ENCODE measurements at regions not wholly inside any gene's neighbourhood (a gene's known extent, or its start where the extent isn't known, plus 50 kb on each side); places are given as distances from the start of the nearest gene placed in this dataset.

DNA sequence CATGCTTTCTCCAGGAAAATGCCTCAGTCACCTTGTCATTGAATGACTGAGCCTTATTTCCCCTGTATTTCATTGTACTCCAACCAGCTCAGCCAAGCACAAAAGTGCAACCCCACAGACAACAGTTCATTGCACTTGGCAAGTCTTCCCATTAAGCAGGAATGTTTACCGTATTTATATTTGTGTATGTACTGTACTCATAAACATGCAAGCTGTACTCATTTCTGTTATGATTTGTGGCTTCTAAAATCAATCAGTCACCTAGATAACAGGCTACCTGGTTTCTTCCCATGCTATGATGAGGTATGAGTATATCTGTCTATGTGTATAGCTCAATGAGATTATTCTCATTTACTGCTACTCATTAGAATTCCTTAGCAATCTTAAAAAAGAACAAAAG, 505.5 kb upstream of the FAM98A start:
- Histone ChIP-seq H3K27ac (ENCODE audit: low read depth in 1 of 2, low read length in 2 of 2) (no peak overlapping the region), H3K4me1 (ENCODE audit: control insufficient read depth in 1 of 2, insufficient read depth in 2 of 2, low read length in 2 of 2) (no peaks in the 10 kb centered on the region), H3K36me3 (ENCODE audit: control insufficient read depth in 1 of 2, insufficient read depth in 2 of 2, low read length in 1 of 2) (no peaks in the 10 kb centered on the region), H3K27me3 (ENCODE audit: control insufficient read depth in 1 of 2, insufficient read depth in 2 of 2, low read length in 1 of 2) (no peaks in the 10 kb centered on the region), H3K4me3 (ENCODE audit: low read length in 2 of 2) (no peak overlapping the region), H3K9me3 (ENCODE audit: control insufficient read depth, low read length) (no peaks in the 10 kb centered on the region)
- intact Hi-C loops (cut with DNase I): no loop called here
- DNase-seq (no peak), ATAC-seq (ENCODE audit: low FRiP score) (no peak)
- 76% methylated on average over 1 of the region's 1 CpG for WGBS, 2 donors

DNA sequence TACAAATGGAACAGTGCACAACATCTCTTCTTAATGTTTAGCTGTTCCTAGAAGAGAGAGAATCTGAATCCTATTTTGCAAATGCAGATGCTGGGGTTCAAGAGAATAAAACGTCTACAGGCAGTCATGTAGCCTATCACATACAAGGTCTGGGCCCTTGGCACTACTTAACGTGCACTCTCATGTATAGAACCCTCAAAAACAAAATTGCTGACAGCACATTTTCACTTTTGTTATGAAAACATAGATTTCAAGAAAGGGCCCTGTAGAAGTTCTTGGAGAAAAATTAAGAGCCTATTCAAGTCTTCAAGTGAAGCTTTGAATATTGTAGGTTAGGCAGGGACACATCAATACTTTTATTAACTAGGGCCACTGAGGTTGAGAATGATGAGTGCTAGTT, 504.3 kb upstream of the FAM98A start:
- intact Hi-C loops (cut with DNase I): no loop called here
- WGBS, 2 donors: 46 to 52% methylated on average over 2 of the region's 2 CpGs
- Histone ChIP-seq H3K27ac (ENCODE audit: low read depth in 1 of 2, low read length in 2 of 2) (no peak overlapping the region), H3K36me3 (ENCODE audit: control insufficient read depth in 1 of 2, insufficient read depth in 2 of 2, low read length in 1 of 2) (no peaks in the 10 kb centered on the region), H3K9me3 (ENCODE audit: control insufficient read depth, low read length) (no peaks in the 10 kb centered on the region), H3K27me3 (ENCODE audit: control insufficient read depth in 1 of 2, insufficient read depth in 2 of 2, low read length in 1 of 2) (no peaks in the 10 kb centered on the region), H3K4me3 (ENCODE audit: low read length in 2 of 2) (no peak overlapping the region), H3K4me1 (ENCODE audit: control insufficient read depth in 1 of 2, insufficient read depth in 2 of 2, low read length in 2 of 2) (no peaks in the 10 kb centered on the region)
- DNase-seq (no peak), ATAC-seq (ENCODE audit: low FRiP score) (no peak)

DNA sequence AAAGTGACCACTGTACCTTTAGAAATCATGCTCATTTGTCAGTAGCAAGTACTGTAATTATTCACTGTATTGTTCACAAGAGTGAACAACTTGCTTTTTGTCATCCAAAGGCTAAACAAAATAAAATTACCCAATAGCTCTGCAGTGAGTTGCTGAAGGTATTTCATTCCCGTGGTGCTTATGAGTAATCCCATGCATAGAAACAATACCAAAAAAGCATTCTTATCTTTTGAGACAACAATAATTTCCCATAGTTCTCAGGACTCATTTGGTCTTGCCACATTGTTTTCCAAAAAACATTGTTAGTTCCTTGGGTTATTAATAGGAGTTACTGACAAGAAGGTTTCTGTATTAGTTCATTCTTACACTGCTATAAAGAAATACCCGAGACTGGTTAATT, 503.2 kb upstream of the FAM98A start:
- no peaks in the 10 kb centered on the region for H3K36me3 ChIP-seq (ENCODE audit: control insufficient read depth in 1 of 2, insufficient read depth in 2 of 2, low read length in 1 of 2)
- no peaks in the 10 kb centered on the region for H3K27me3 ChIP-seq (ENCODE audit: control insufficient read depth in 1 of 2, insufficient read depth in 2 of 2, low read length in 1 of 2)
- no peak for DNase-seq
- intact Hi-C loops (cut with DNase I): no loop called here
- H3K4me3 ChIP-seq (ENCODE audit: low read length in 2 of 2): no peak overlapping the region
- H3K4me1 ChIP-seq (ENCODE audit: control insufficient read depth in 1 of 2, insufficient read depth in 2 of 2, low read length in 2 of 2): no peaks in the 10 kb centered on the region
- no peaks in the 10 kb centered on the region for H3K9me3 ChIP-seq (ENCODE audit: control insufficient read depth, low read length)
- no peak for ATAC-seq (ENCODE audit: low FRiP score)
- H3K27ac ChIP-seq (ENCODE audit: low read depth in 1 of 2, low read length in 2 of 2): no peak overlapping the region
- WGBS, 2 donors: 33 to 40% methylated on average over 2 of the region's 2 CpGs

DNA sequence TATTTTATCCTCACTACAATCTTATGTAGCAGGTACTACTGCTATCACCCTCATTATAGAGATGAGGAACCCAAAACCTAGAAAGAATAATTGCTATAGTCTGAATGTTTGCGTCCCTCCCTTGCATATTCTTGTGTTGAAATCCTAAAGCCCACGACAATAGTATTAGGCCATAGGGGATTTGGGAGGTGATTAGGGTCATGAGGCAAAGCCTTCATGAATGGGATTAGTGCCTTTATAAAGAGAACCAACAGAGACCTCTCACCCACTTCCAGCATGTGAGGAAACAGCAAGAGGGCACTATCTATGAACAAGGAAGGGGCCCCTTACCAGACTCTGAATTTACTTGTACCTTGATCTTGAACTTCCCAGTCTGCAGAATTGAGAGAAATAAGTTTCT, 500.3 kb upstream of the FAM98A start:
- 87 to 90% methylated on average over 2 of the region's 2 CpGs for WGBS, 2 donors

DNA sequence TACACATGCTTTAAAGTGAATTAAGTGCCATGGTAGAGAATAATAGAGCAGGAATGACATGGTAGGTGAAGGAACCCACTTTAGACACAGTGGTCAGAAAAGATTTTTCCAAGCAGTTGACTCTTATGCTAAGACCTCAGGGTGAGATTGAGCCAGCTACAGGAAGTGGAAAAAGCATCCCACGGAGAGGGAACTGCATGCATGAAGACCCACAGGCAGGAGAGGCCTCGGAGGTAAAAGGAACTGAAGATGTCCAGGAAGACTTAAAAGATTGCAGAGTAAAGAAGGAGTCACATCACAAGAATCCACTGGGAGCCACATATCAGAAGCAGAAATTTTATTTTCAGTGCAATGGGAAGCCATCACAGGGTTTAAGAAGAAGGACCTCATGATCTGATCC, 499.2 kb upstream of the FAM98A start:
- 47 to 62% methylated on average over 2 of the region's 2 CpGs for WGBS, 2 donors
- intact Hi-C loops (cut with DNase I): no loop called here
- no peaks in the 10 kb centered on the region for H3K27me3 ChIP-seq (ENCODE audit: control insufficient read depth in 1 of 2, insufficient read depth in 2 of 2, low read length in 1 of 2)
- no peak for ATAC-seq (ENCODE audit: low FRiP score)
- no peak overlapping the region for H3K4me3 ChIP-seq (ENCODE audit: low read length in 2 of 2)
- no peaks in the 10 kb centered on the region for H3K36me3 ChIP-seq (ENCODE audit: control insufficient read depth in 1 of 2, insufficient read depth in 2 of 2, low read length in 1 of 2)
- DNase-seq: no peak
- no peaks in the 10 kb centered on the region for H3K4me1 ChIP-seq (ENCODE audit: control insufficient read depth in 1 of 2, insufficient read depth in 2 of 2, low read length in 2 of 2)
- no peaks in the 10 kb centered on the region for H3K9me3 ChIP-seq (ENCODE audit: control insufficient read depth, low read length)
- no peak overlapping the region for H3K27ac ChIP-seq (ENCODE audit: low read depth in 1 of 2, low read length in 2 of 2)

More for the DNA sequence above, 500.3 kb upstream of the FAM98A start:
- no peak for ATAC-seq (ENCODE audit: low FRiP score)
- H3K4me1 ChIP-seq (ENCODE audit: control insufficient read depth in 1 of 2, insufficient read depth in 2 of 2, low read length in 2 of 2): no peaks in the 10 kb centered on the region
- H3K27me3 ChIP-seq (ENCODE audit: control insufficient read depth in 1 of 2, insufficient read depth in 2 of 2, low read length in 1 of 2): no peaks in the 10 kb centered on the region
- no peak overlapping the region for H3K4me3 ChIP-seq (ENCODE audit: low read length in 2 of 2)
- intact Hi-C loops (cut with DNase I): no loop called here
- DNase-seq: no peak
- H3K27ac ChIP-seq (ENCODE audit: low read depth in 1 of 2, low read length in 2 of 2): no peak overlapping the region
- H3K36me3 ChIP-seq (ENCODE audit: control insufficient read depth in 1 of 2, insufficient read depth in 2 of 2, low read length in 1 of 2): no peaks in the 10 kb centered on the region
- H3K9me3 ChIP-seq (ENCODE audit: control insufficient read depth, low read length): no peaks in the 10 kb centered on the region

DNA sequence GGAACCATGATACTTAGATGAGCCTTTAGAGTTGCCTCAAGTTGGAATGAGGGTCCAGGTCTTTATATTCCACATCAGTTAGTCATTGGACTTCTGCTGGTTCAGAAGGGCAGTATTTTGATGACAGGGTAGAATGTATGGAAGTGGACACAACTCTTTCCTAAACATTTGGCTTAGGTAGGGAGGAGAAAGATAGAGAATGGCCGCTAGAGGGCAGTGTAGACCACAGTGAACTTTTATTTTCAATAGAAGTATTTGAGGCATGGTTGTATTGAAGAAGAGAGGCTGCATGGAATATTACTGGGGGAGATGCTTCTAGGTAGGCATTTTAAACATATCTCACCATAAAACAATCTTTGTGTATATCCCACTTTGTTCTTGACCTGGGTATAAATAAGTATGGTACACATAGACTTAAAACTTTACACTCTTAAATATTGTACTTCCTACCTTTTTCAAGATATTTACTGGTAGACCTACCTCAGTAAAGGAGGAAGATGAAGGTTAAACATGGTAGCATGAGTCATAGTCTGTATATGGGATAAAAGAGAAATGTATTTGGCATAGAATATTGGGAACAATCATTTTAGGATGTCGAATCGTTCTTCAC, 497.6 kb upstream of the FAM98A start:
- DNase-seq: no peak
- Histone ChIP-seq H3K4me1 (ENCODE audit: control insufficient read depth in 1 of 2, insufficient read depth in 2 of 2, low read length in 2 of 2) (no peaks in the 10 kb centered on the region), H3K4me3 (ENCODE audit: low read length in 2 of 2) (no peak overlapping the region), H3K36me3 (ENCODE audit: control insufficient read depth in 1 of 2, insufficient read depth in 2 of 2, low read length in 1 of 2) (no peaks in the 10 kb centered on the region), H3K9me3 (ENCODE audit: control insufficient read depth, low read length) (no peaks in the 10 kb centered on the region), H3K27me3 (ENCODE audit: control insufficient read depth in 1 of 2, insufficient read depth in 2 of 2, low read length in 1 of 2) (no peaks in the 10 kb centered on the region), H3K27ac (ENCODE audit: low read depth in 1 of 2, low read length in 2 of 2) (no peak overlapping the region)
- 64% methylated on average over 3 of the region's 3 CpGs for WGBS, 2 donors
- no peak for ATAC-seq (ENCODE audit: low FRiP score)
- intact Hi-C loops (cut with DNase I): no loop called here

DNA sequence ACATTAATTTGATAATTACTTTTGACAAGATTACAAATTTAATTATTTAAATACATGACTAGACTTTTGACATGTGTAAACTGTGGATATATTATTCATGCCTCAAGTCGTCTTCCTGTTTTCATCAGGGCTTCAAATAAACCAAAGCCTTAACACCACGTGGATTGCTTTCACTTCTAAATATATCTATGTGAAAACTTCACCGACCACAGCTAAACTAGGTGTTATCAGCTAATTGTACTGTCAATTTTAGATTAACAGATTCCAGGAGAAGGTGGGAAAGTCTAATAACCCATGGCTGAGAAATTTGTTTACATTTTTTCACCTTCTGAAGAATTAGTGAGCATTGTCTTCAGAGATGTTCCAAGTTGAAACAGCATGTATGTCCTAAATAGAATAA, 494.7 kb upstream of the FAM98A start:
- Histone ChIP-seq H3K4me3 (ENCODE audit: low read length in 2 of 2) (no peak overlapping the region), H3K27ac (ENCODE audit: low read depth in 1 of 2, low read length in 2 of 2) (no peak overlapping the region), H3K9me3 (ENCODE audit: control insufficient read depth, low read length) (peaks cover 2% of the 10 kb centered on the region), H3K27me3 (ENCODE audit: control insufficient read depth in 1 of 2, insufficient read depth in 2 of 2, low read length in 1 of 2) (no peaks in the 10 kb centered on the region), H3K4me1 (ENCODE audit: control insufficient read depth in 1 of 2, insufficient read depth in 2 of 2, low read length in 2 of 2) (no peaks in the 10 kb centered on the region), H3K36me3 (ENCODE audit: control insufficient read depth in 1 of 2, insufficient read depth in 2 of 2, low read length in 1 of 2) (no peaks in the 10 kb centered on the region)
- intact Hi-C loops (cut with DNase I): no loop called here
- 8% methylated on average over 3 of the region's 3 CpGs for WGBS, 2 donors
- no peak for ATAC-seq (ENCODE audit: low FRiP score)
- no peak for DNase-seq

DNA sequence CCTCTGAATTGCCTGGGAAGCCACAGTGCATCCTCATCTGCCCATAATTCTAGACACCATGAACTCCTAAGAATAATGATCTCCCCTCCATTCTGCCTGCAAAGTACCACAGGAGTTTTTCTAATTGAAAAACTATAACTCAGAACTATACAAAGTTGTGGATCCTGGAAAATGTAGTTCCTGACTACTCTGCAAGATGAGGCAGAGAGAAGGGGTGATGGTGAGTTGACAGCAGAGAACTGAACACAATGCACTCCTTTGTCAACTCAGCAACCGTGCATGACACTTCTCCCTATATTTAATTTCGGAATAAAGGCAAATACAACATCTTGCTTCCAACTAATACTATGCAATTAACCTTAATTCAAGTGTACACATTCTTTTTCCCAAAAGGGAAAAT, 471.1 kb upstream of the FAM98A start:
- DNase-seq (no peak), ATAC-seq (ENCODE audit: low FRiP score) (no peak)
- Histone ChIP-seq H3K4me1 (ENCODE audit: control insufficient read depth in 1 of 2, insufficient read depth in 2 of 2, low read length in 2 of 2) (no peaks in the 10 kb centered on the region), H3K27ac (ENCODE audit: low read depth in 1 of 2, low read length in 2 of 2) (no peak overlapping the region), H3K9me3 (ENCODE audit: control insufficient read depth, low read length) (no peaks in the 10 kb centered on the region), H3K27me3 (ENCODE audit: control insufficient read depth in 1 of 2, insufficient read depth in 2 of 2, low read length in 1 of 2) (no peaks in the 10 kb centered on the region), H3K4me3 (ENCODE audit: low read length in 2 of 2) (no peak overlapping the region), H3K36me3 (ENCODE audit: control insufficient read depth in 1 of 2, insufficient read depth in 2 of 2, low read length in 1 of 2) (no peaks in the 10 kb centered on the region)
- intact Hi-C loops (cut with DNase I): no loop called here
- 75 to 79% methylated on average over 2 of the region's 2 CpGs for WGBS, 2 donors

DNA sequence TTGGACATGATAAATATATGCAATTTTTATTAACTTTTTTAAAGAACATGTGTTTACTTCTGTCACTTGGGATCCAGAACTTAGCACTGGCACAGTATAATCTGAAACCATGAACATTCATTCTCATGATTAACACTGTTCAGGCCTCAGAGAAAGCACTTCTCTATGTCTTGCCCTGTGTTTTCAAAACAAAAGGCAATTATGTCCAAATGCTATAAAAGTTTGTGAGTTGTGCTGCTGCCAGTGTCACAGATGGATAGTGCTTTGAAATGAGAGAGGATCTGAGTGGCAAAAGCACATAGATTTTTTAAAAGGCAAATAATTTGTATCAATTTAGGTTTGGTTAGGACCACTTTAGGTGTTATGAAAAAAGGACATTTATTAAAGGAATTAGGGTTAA, 470.5 kb upstream of the FAM98A start:
- H3K27me3 ChIP-seq (ENCODE audit: control insufficient read depth in 1 of 2, insufficient read depth in 2 of 2, low read length in 1 of 2): no peaks in the 10 kb centered on the region
- ATAC-seq (ENCODE audit: low FRiP score): no peak

More for the DNA sequence above, 470.5 kb upstream of the FAM98A start:
- H3K27ac ChIP-seq (ENCODE audit: low read depth in 1 of 2, low read length in 2 of 2): no peak overlapping the region
- intact Hi-C loops (cut with DNase I): no loop called here
- no peaks in the 10 kb centered on the region for H3K9me3 ChIP-seq (ENCODE audit: control insufficient read depth, low read length)
- H3K4me3 ChIP-seq (ENCODE audit: low read length in 2 of 2): no peak overlapping the region
- DNase-seq: no peak
- no peaks in the 10 kb centered on the region for H3K4me1 ChIP-seq (ENCODE audit: control insufficient read depth in 1 of 2, insufficient read depth in 2 of 2, low read length in 2 of 2)
- no peaks in the 10 kb centered on the region for H3K36me3 ChIP-seq (ENCODE audit: control insufficient read depth in 1 of 2, insufficient read depth in 2 of 2, low read length in 1 of 2)

Measured in aorta (tissue), 5 donors.